CD4-positive, alpha-beta T cell (primary cell): ENCODE measurements at regions not wholly inside any gene's neighbourhood (a gene's known extent, or its start where the extent isn't known, plus 50 kb on each side); places are given as distances from the start of the nearest gene placed in this dataset.
"Not testable (repeated sequence)": the region's sequence is repeated elsewhere in the genome, so short reads cannot be mapped to it uniquely, and the experiment has no call there.

ENCODE experiments used
- ATAC-seq: fragments of 200-7000 bp; cut with Tn5 transposase; one replicate; pipeline ENCODE4 v1.10.0; 2022; ENCODE audit warnings: mild to moderate bottlenecking; ENCODE audit not compliant: poor library complexity
- CTCF ChIA-PET: fragments of 350-600 bp; sonication (Branson Sonifier 250); formaldehyde crosslinking; loops from one replicate; lab custom pipeline; 2021; ENCODE audit warnings: antibody characterized with exemption, inconsistent platforms; lab: Charles Lee
- POLR2A ChIA-PET: fragments of 350-600 bp; sonication (Branson Sonifier 250); formaldehyde crosslinking; loops from one replicate; lab custom pipeline; 2021; ENCODE audit warnings: antibody characterized with exemption, inconsistent platforms; lab: Charles Lee
- DNase-seq, 14 experiments: peaks; one replicate each; pipeline ENCODE4 v3.0.0-alpha.2; 2013 to 2020; ENCODE audit warnings: mixed read lengths in 2 of 14
- H3K27ac ChIP-seq, 2 donors: one replicate each; pipeline versions ENCODE4 v1.5.1 to v1.7.0; 2013; ENCODE audit warnings: low read length in 2 of 2, low read depth in 1 of 2, mild to moderate bottlenecking in 1 of 2
- H3K27me3 ChIP-seq, 2 experiments: 1 replicate in 1 of 2; 2 replicates in 1 of 2; pipeline versions ENCODE4 v1.6.1 to v1.7.0; 2013; ENCODE audit warnings: low read length in 2 of 2, control low read depth in 1 of 2, mild to moderate bottlenecking in 1 of 2, moderate library complexity in 1 of 2; ENCODE audit not compliant: insufficient read depth in 2 of 2, control insufficient read depth in 1 of 2
- H3K36me3 ChIP-seq: one replicate; pipeline ENCODE4 v1.6.1; 2013; ENCODE audit warnings: low read length, control low read depth; ENCODE audit not compliant: insufficient read depth
- H3K4me1 ChIP-seq: one replicate; pipeline ENCODE4 v1.6.1; 2013; ENCODE audit warnings: low read length, control low read depth; ENCODE audit not compliant: insufficient read depth
- H3K4me3 ChIP-seq: one replicate; pipeline ENCODE4 v1.5.1; 2013; ENCODE audit warnings: mild to moderate bottlenecking, low read length, moderate library complexity
- H3K9me3 ChIP-seq, 2 experiments: 1 replicate in 1 of 2; 2 replicates in 1 of 2; pipeline versions ENCODE4 v1.6.1 to v1.7.0; 2013; ENCODE audit warnings: low read length in 2 of 2, mild to moderate bottlenecking in 2 of 2, control low read depth in 1 of 2, moderate library complexity in 1 of 2; ENCODE audit not compliant: control insufficient read depth in 1 of 2, insufficient read depth in 1 of 2
- H3K27ac Mint-ChIP-seq: one replicate; pipeline ENCODE4 v1.8.0; 2020; ENCODE audit warnings: mixed read lengths
- H3K27me3 Mint-ChIP-seq: one replicate; pipeline ENCODE4 v1.8.0; 2021; ENCODE audit warnings: mixed read lengths
- H3K36me3 Mint-ChIP-seq: one replicate; pipeline ENCODE4 v1.8.0; 2021; ENCODE audit warnings: low read depth, mixed read lengths
- H3K4me1 Mint-ChIP-seq: one replicate; pipeline ENCODE4 v1.8.0; 2021; ENCODE audit warnings: low read depth, mixed read lengths
- H3K4me3 Mint-ChIP-seq: one replicate; pipeline ENCODE4 v1.8.0; 2020; ENCODE audit warnings: mild to moderate bottlenecking, mixed read lengths
- H3K9me3 Mint-ChIP-seq: one replicate; pipeline ENCODE4 v1.8.0; 2020; ENCODE audit warnings: mixed read lengths
- intact Hi-C, 2 experiments: fragments of 100-400 bp; cut with DNase I in 1 of 2; cut with micrococcal nuclease in 1 of 2; formaldehyde crosslinking; loops; one replicate each; pipeline versions ENCODE4 v1.15.1 to v1.9.0; 2023 to 2025; cut with DNase I, micrococcal nuclease
- TF ChIP-seq, protein P1 (sequence below): fragments of 200-600 bp; IDR thresholded peaks from one replicate; pipeline ENCODE4 v1.8.0; 2022; ENCODE audit warnings: antibody characterized with exemption, mild to moderate bottlenecking

DNA sequence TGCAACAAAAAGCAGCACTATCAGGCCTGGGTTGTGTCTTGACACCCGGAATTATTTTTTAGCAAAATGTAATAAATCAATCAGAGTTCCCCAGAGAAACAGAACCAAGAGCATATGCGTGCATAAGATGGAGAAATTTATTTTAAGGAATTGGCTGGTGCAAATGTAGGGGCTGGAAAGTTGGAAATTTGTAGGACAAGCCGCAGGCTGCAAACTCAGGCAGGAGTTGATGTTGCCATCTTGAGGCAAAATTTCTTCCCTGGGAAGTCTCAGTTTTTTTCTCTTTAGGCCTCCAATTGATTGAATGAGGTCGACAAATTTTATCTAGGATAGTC lies 158.9 kb upstream of the FAM20A start:
- TF ChIP-seq, protein P1, sequence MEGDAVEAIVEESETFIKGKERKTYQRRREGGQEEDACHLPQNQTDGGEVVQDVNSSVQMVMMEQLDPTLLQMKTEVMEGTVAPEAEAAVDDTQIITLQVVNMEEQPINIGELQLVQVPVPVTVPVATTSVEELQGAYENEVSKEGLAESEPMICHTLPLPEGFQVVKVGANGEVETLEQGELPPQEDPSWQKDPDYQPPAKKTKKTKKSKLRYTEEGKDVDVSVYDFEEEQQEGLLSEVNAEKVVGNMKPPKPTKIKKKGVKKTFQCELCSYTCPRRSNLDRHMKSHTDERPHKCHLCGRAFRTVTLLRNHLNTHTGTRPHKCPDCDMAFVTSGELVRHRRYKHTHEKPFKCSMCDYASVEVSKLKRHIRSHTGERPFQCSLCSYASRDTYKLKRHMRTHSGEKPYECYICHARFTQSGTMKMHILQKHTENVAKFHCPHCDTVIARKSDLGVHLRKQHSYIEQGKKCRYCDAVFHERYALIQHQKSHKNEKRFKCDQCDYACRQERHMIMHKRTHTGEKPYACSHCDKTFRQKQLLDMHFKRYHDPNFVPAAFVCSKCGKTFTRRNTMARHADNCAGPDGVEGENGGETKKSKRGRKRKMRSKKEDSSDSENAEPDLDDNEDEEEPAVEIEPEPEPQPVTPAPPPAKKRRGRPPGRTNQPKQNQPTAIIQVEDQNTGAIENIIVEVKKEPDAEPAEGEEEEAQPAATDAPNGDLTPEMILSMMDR, result no peak
- ATAC-seq, result no peak
- Mint-ChIP-seq H3K4me3 (no peak overlapping the region), H3K36me3 (no peaks in the 10 kb centered on the region), H3K9me3 (no peaks in the 10 kb centered on the region), H3K4me1 (peaks cover 7% of the 10 kb centered on the region), H3K27ac (no peak overlapping the region), H3K27me3 (no peaks in the 10 kb centered on the region)
- H3K4me1 ChIP-seq, result no peaks in the 10 kb centered on the region
- no peaks in the 10 kb centered on the region for H3K36me3 ChIP-seq
- ChIA-PET CTCF (no interaction called here), POLR2A (no interaction called here)
- DNase-seq, result no peak
- intact Hi-C loops, result no loop called here
- no peak overlapping the region for H3K4me3 ChIP-seq
- no peaks in the 10 kb centered on the region for H3K27me3 ChIP-seq
- H3K9me3 ChIP-seq, result no peaks in the 10 kb centered on the region
- no peak overlapping the region for H3K27ac ChIP-seq

DNA sequence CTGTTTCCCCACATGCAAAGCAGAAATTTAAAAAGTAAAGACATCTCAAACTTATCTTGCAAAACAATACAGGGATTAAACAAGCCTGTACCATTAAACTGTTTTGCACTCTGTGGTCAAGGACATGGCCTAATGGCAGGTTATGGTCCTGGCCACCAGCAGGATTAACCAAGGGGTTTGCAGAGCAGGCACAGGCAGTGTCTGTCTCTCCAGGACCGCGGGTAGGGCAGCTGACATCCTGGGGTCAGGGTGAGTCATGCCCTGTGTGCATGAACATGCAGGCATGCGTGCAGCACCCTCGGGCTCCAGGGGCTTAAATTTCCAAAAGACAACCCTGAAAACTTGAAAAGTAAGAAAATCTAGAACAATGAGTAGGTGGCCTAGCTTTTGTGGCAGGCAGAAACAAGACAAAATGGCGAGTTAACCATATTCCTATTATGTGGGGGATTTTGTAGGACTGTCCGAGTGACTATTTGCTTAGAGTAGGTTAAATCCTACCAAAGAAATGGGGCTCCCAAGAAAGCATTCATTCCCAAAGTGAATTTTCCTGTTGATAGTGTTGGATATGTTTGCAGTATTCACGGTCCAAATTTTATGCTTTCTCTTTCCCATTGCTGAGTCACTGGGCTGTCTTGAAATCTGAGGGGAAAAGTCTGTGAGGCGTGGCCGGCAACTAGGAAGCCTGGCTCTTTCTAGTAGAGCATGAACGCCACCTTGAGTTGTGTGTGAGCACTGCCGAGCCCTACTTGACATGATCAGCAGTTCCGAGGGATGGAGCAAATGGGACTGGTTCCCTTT lies 158.4 kb upstream of the FAM20A start:
- ChIA-PET CTCF (no interaction called here), POLR2A (no interaction called here)
- no peaks in the 10 kb centered on the region for H3K27me3 ChIP-seq
- Mint-ChIP-seq H3K36me3 (no peaks in the 10 kb centered on the region), H3K4me3 (no peak overlapping the region), H3K27me3 (no peaks in the 10 kb centered on the region), H3K9me3 (no peaks in the 10 kb centered on the region), H3K4me1 (peaks cover 7% of the 10 kb centered on the region), H3K27ac (no peak overlapping the region)
- DNase-seq (peak in 7 of 14 experiments; percentile 5 to 67 (median 9)), ATAC-seq (no peak)
- H3K4me3 ChIP-seq, result no peak overlapping the region
- no peaks in the 10 kb centered on the region for H3K9me3 ChIP-seq
- no peak overlapping the region for H3K27ac ChIP-seq
- H3K36me3 ChIP-seq, result no peaks in the 10 kb centered on the region
- TF ChIP-seq, protein P1, result peak; percentile 17
- intact Hi-C loops, result loop anchor here in 1 of 2 experiments (10.0 kb wide), 1 partner anchor 945 kb away; no protein-coding TSS in a partner anchor
- no peaks in the 10 kb centered on the region for H3K4me1 ChIP-seq

DNA sequence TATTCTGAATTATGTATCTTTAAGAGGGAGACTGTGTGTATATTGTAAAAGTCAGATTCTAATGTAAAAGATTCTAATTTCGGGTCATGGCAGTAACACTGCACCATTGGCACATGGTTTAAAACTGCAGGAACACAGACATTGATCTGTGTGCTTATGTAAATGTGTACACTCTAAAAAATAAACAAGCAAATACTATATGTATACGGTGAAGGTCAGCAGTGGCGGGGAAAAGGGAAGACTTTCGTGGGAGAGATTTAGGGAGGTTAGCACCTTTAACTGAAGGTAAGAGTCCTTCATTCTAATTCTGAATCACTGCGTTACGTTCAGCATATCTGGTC lies 157.8 kb upstream of the FAM20A start:
- H3K4me1 Mint-ChIP-seq, result peaks cover 7% of the 10 kb centered on the region
- H3K27ac ChIP-seq, result no peak overlapping the region
- H3K4me3 ChIP-seq, result no peak overlapping the region
- no peaks in the 10 kb centered on the region for H3K4me1 ChIP-seq
- no peaks in the 10 kb centered on the region for H3K27me3 Mint-ChIP-seq
- TF ChIP-seq, protein P1, result no peak
- DNase-seq, result no peak
- no peaks in the 10 kb centered on the region for H3K9me3 ChIP-seq
- H3K27ac Mint-ChIP-seq, result no peak overlapping the region
- no peak overlapping the region for H3K4me3 Mint-ChIP-seq
- no peaks in the 10 kb centered on the region for H3K36me3 Mint-ChIP-seq
- ATAC-seq, result no peak
- intact Hi-C loops, result loop anchor here in 1 of 2 experiments (10.0 kb wide), 1 partner anchor 946 kb away; no protein-coding TSS in a partner anchor
- H3K36me3 ChIP-seq, result no peaks in the 10 kb centered on the region
- ChIA-PET POLR2A (no interaction called here), CTCF (no interaction called here)
- no peaks in the 10 kb centered on the region for H3K9me3 Mint-ChIP-seq
- no peaks in the 10 kb centered on the region for H3K27me3 ChIP-seq

DNA sequence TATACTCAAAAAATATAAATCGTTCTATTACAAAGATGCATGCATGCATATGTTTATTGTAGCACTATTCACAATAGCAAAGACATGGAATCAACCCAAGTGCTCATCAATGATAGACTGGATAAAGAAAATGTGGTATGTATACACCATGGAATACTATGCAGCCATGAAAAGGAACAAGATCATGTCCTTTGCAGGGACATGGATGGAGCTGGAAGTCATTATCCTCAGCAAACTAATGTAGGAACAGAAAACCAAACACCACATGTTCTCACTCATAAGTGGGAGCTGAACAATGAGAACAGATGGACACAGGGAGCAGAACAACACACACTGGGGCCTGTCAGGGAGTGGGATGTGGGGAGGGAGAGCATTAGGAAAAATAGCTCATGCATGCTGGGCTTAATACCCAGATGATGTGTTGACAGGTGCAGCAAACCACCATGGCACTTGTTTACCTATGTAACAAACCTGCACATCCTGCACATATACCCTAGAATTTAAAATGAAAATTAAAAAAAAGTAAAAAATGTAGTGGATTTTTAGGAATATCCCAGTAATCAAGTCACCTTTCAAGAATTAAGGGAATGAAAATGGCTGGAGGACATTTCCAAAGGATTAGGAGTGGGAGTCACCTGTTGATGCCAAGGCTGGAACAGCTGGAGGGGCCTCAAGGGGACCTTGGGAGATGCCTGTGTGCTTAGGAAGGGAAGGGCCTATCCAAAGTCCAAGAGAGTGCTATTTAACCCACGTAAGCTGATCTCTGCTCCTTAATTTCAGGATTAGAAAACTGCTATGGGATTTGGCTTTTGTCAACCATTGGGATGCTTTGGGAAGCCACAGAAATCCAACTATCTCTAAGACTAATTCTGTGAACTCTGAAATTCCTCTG lies 156.9 kb upstream of the FAM20A start:
- ATAC-seq, POLR2A ChIA-PET, H3K36me3 ChIP-seq, H3K27me3 Mint-ChIP-seq, H3K9me3 Mint-ChIP-seq, H3K4me3 ChIP-seq, H3K27ac ChIP-seq, H3K9me3 ChIP-seq, H3K4me1 Mint-ChIP-seq, H3K27me3 ChIP-seq, DNase-seq, CTCF ChIA-PET, H3K4me3 Mint-ChIP-seq, H3K36me3 Mint-ChIP-seq, H3K27ac Mint-ChIP-seq, H3K4me1 ChIP-seq: not testable (repeated sequence)
- intact Hi-C loops, result loop anchor here in 1 of 2 experiments (10.0 kb wide), 1 partner anchor 947 kb away; no protein-coding TSS in a partner anchor
